Endothelial cell of umbilical vein (primary cell): ENCODE measurements at regions not wholly inside any gene's neighbourhood (a gene's known extent, or its start where the extent isn't known, plus 50 kb on each side); places are given as distances from the start of the nearest gene placed in this dataset.

Source experiments
- BruUV-seq: library from RNA; stranded (reverse); fragments of 400-500 nt; replicated peaks from 2 replicates; lab custom pipeline; 2021; lab: Mats Ljungman, UMichigan
- CTCF ChIA-PET: fragments of 300-600, 350-600 bp; sonication (Branson Sonifier 250); formaldehyde crosslinking; loops from one replicate; lab custom pipeline; 2021; ENCODE audit warnings: antibody characterized with exemption, inconsistent platforms; lab: Charles Lee
- POLR2A ChIA-PET: fragments of 300-600, 350-600 bp; sonication (Branson Sonifier 250); formaldehyde crosslinking; loops from one replicate; lab custom pipeline; 2021; ENCODE audit warnings: antibody characterized with exemption, inconsistent platforms; lab: Charles Lee
- DNase-seq: peaks from one replicate; pipeline ENCODE4 v3.0.0-alpha.2; 2011; ENCODE audit warnings: low read depth, low spot score
- FAIRE-seq: peaks from 2 replicates; lab custom pipeline; 2011; peaks lifted over from hg19 to GRCh38; lab: Jason Lieb, UNC
- H2AFZ ChIP-seq: 2 replicates; pipeline ENCODE4 v1.6.0; 2012; ENCODE audit warnings: low read depth, low read length, control low read depth, inconsistent platforms
- H3K27ac ChIP-seq: 2 replicates; pipeline ENCODE4 v1.5.1; 2011; ENCODE audit warnings: low read depth, mild to moderate bottlenecking, control low read depth, low read length, moderate library complexity; ENCODE audit not compliant: insufficient read depth
- H3K27me3 ChIP-seq, 2 experiments: 2 replicates each; pipeline versions ENCODE4 v1.6.0 to v1.6.1; 2011; ENCODE audit warnings: low read length in 2 of 2, mixed read lengths in 1 of 2; ENCODE audit not compliant: control insufficient read depth in 2 of 2, insufficient read depth in 2 of 2
- H3K36me3 ChIP-seq, 2 experiments: 2 replicates in 1 of 2; 3 replicates in 1 of 2; pipeline ENCODE4 v1.5.1; 2011; ENCODE audit warnings: low read length in 2 of 2, mild to moderate bottlenecking in 1 of 2, moderate library complexity in 1 of 2; ENCODE audit not compliant: control insufficient read depth in 2 of 2, insufficient read depth in 2 of 2; ENCODE audit errors: extremely low read depth in 1 of 2
- H3K4me1 ChIP-seq: 3 replicates; pipeline ENCODE4 v1.5.1; 2011; ENCODE audit warnings: mild to moderate bottlenecking, low read length; ENCODE audit not compliant: control insufficient read depth, insufficient read depth; ENCODE audit errors: extremely low read depth
- H3K4me2 ChIP-seq: 2 replicates; pipeline ENCODE4 v1.6.1; 2011; ENCODE audit warnings: low read length, control low read depth, mixed read lengths; ENCODE audit not compliant: insufficient read depth
- H3K4me3 ChIP-seq, 3 experiments: fragments of 200-600 bp in 1 of 3; sonication (generic), shearing (Covaris generic) in 1 of 3; replicated peaks in 1 of 3; 2 replicates each; pipeline ENCODE4 v1.5.1; 2011 to 2016; ENCODE audit warnings: control low read depth in 3 of 3, low read length in 3 of 3, mild to moderate bottlenecking in 2 of 3, inconsistent platforms in 1 of 3, low read depth in 1 of 3, moderate library complexity in 1 of 3; ENCODE audit not compliant: insufficient read depth in 1 of 3
- H3K79me2 ChIP-seq: 2 replicates; pipeline ENCODE4 v1.6.0; 2012; ENCODE audit warnings: low read length, inconsistent platforms; ENCODE audit not compliant: control insufficient read depth, insufficient read depth
- H3K9ac ChIP-seq: replicated peaks from 2 replicates; pipeline ENCODE3; 2011; ENCODE audit warnings: low read length, control low read depth; ENCODE audit not compliant: insufficient read depth; ENCODE audit errors: extremely low read depth
- H3K9me1 ChIP-seq: replicated peaks from 3 replicates; pipeline ENCODE4 v1.6.0; 2011; ENCODE audit warnings: mild to moderate bottlenecking, low read length; ENCODE audit not compliant: control insufficient read depth, insufficient read depth; ENCODE audit errors: extremely low read depth
- H3K9me3 ChIP-seq: replicated peaks from 2 replicates; pipeline ENCODE4 v1.5.1; 2012; ENCODE audit warnings: low read length, inconsistent platforms; ENCODE audit not compliant: control insufficient read depth, insufficient read depth
- H4K20me1 ChIP-seq: replicated peaks from 2 replicates; pipeline ENCODE3; 2011; ENCODE audit warnings: mild to moderate bottlenecking, low read length; ENCODE audit not compliant: control insufficient read depth, insufficient read depth; ENCODE audit errors: extremely low read depth
- EZH2 ChIP-seq: IDR thresholded peaks from 2 replicates; pipeline ENCODE4 v1.6.1; 2012; ENCODE audit warnings: borderline replicate concordance, low read depth, mild to moderate bottlenecking, moderate library complexity, low read length, inconsistent platforms; ENCODE audit not compliant: severe bottlenecking
- FOS ChIP-seq: IDR thresholded peaks from 2 replicates; pipeline ENCODE4 v1.6.1; 2011; ENCODE audit warnings: mild to moderate bottlenecking, low read length, moderate library complexity, borderline replicate concordance; ENCODE audit not compliant: insufficient read depth
- GATA2 ChIP-seq: IDR thresholded peaks from 2 replicates; pipeline ENCODE4 v1.7.0; 2011; ENCODE audit warnings: low read depth, mild to moderate bottlenecking, moderate library complexity, mixed read lengths, low read length; ENCODE audit not compliant: insufficient read length, insufficient read depth
- JUN ChIP-seq: IDR thresholded peaks from 2 replicates; pipeline ENCODE4 v1.6.1; 2011; ENCODE audit warnings: borderline replicate concordance, low read depth; ENCODE audit not compliant: insufficient read length, insufficient read depth
- MYC ChIP-seq: IDR thresholded peaks from one replicate; pipeline ENCODE4 v1.6.1; 2011; ENCODE audit warnings: mild to moderate bottlenecking, low read depth, low read length
- POLR2A ChIP-seq: IDR thresholded peaks from 2 replicates; pipeline ENCODE4 v1.6.1; 2012; ENCODE audit warnings: low read depth, mild to moderate bottlenecking, control low read depth, low read length
- POLR2AphosphoS5 ChIP-seq: IDR thresholded peaks from 2 replicates; pipeline ENCODE4 v1.6.1; 2012; ENCODE audit warnings: low read depth, mild to moderate bottlenecking, control low read depth, low read length, moderate library complexity; ENCODE audit not compliant: insufficient read depth
- dilution Hi-C: fragments of 300-500 bp; cut with MboI; formaldehyde crosslinking; loops from one replicate; pipeline ENCODE4 v1.15.0; 2019; ENCODE audit warnings: low sequenced_read_pairs; ENCODE audit not compliant: extremely low pct_ligation_motif_present
- intact Hi-C: fragments of 100-400 bp; cut with micrococcal nuclease; formaldehyde crosslinking; loops from one replicate; pipeline ENCODE4 v1.10.0; 2022
- TF ChIP-seq, protein P1 (sequence below), 2 donors: IDR thresholded peaks; 1 replicate in 1 of 2; 2 replicates in 1 of 2; pipeline ENCODE4 v1.5.1; 2011; ENCODE audit warnings: low read length in 2 of 2, mild to moderate bottlenecking in 2 of 2, moderate library complexity in 2 of 2, control low read depth in 1 of 2, inconsistent platforms in 1 of 2, low read depth in 1 of 2; ENCODE audit not compliant: insufficient read depth in 1 of 2; ENCODE audit errors: extremely low read depth in 1 of 2
- TF ChIP-seq, protein P2 (sequence below): IDR thresholded peaks from 2 replicates; pipeline ENCODE4 v1.6.1; 2011; ENCODE audit not compliant: insufficient read depth, insufficient read length

DNA sequence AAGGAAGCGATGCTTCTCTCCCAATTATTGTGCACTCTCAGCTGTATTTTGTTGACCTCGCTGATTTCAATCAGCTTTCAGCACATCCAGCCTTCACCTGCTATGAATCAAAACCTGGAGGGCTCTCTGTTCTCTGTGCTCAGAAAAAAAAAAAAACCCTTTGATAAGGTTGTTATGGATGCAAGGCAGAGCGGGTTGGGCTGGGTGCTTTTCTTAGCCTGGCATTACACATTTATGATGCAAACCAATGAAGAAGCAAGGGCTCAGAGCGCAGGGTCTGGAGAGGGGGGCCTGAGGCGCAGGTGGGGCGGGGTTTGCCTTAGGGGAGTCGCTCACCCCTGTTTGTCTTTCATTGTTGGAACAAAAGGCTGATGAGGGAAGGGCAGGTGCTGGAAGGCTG lies 86.0 kb upstream of the CADM1 start:
- no peak for FAIRE-seq
- CTCF ChIA-PET = no interaction called here
- TF ChIP-seq, protein P1, sequence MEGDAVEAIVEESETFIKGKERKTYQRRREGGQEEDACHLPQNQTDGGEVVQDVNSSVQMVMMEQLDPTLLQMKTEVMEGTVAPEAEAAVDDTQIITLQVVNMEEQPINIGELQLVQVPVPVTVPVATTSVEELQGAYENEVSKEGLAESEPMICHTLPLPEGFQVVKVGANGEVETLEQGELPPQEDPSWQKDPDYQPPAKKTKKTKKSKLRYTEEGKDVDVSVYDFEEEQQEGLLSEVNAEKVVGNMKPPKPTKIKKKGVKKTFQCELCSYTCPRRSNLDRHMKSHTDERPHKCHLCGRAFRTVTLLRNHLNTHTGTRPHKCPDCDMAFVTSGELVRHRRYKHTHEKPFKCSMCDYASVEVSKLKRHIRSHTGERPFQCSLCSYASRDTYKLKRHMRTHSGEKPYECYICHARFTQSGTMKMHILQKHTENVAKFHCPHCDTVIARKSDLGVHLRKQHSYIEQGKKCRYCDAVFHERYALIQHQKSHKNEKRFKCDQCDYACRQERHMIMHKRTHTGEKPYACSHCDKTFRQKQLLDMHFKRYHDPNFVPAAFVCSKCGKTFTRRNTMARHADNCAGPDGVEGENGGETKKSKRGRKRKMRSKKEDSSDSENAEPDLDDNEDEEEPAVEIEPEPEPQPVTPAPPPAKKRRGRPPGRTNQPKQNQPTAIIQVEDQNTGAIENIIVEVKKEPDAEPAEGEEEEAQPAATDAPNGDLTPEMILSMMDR (IDR thresholded peaks at IDR 0.05; ENCODE audit: extremely low read depth in 1 of 2, insufficient read depth in 1 of 2, low read depth in 1 of 2, low read length in 2 of 2) = no peak
- TF ChIP-seq POLR2A (no peak), MYC (no peak), EZH2 (no peak), POLR2AphosphoS5 (no peak), FOS (no peak), GATA2 (no peak), JUN (no peak)
- TF ChIP-seq, protein P2, sequence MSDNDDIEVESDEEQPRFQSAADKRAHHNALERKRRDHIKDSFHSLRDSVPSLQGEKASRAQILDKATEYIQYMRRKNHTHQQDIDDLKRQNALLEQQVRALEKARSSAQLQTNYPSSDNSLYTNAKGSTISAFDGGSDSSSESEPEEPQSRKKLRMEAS = no peak
- H3K27me3 ChIP-seq = no peaks in the 10 kb centered on the region
- dilution Hi-C loops = no loop called here
- H3K9me3 ChIP-seq = peaks cover 5% of the 10 kb centered on the region
- no peaks in the 10 kb centered on the region for H3K36me3 ChIP-seq
- no peaks in the 10 kb centered on the region for H4K20me1 ChIP-seq
- no peak overlapping the region for H3K9ac ChIP-seq
- POLR2A ChIA-PET = no interaction called here
- H2AFZ ChIP-seq = no peak overlapping the region
- H3K27ac ChIP-seq = no peak overlapping the region
- no peak overlapping the region for H3K4me3 ChIP-seq
- BruUV-seq = no TSS peak
- H3K4me2 ChIP-seq = no peak overlapping the region
- H3K79me2 ChIP-seq = no peaks in the 10 kb centered on the region
- no peaks in the 10 kb centered on the region for H3K4me1 ChIP-seq
- no peaks in the 10 kb centered on the region for H3K9me1 ChIP-seq
- intact Hi-C loops = no loop called here
- no peak for DNase-seq
